DND-41 (cell line): ENCODE measurements at regions not wholly inside any gene's neighbourhood (a gene's known extent, or its start where the extent isn't known, plus 50 kb on each side); places are given as distances from the start of the nearest gene placed in this dataset.

Experiments used
- CTCF ChIP-seq: IDR thresholded peaks from 2 replicates; pipeline ENCODE4 v1.5.1; 2012; ENCODE audit warnings: borderline replicate concordance, low read length, moderate library complexity, mild to moderate bottlenecking; ENCODE audit not compliant: poor library complexity, severe bottlenecking; ENCODE audit errors: extremely low read depth
- EZH2 ChIP-seq: IDR thresholded peaks from 3 replicates; pipeline ENCODE4 v1.6.1; 2012; ENCODE audit warnings: borderline replicate concordance, low read depth, mild to moderate bottlenecking, moderate library complexity, low read length, inconsistent platforms; ENCODE audit not compliant: severe bottlenecking

GRCh38 chr9:108584860-108585259 is 270.9 kb downstream of the ACTL7B start:
- TF ChIP-seq CTCF (no peak), EZH2 (no peak)
